ENCODE measurements at regions not wholly inside any gene's neighbourhood (a gene's known extent, or its start where the extent isn't known, plus 50 kb on each side); places are given as distances from the start of the nearest gene placed in this dataset.

- DNase-seq (ENCODE audit: extremely low spot score) = no peak
- ChIA-PET CTCF (no interaction called here), POLR2A (no interaction called here)
- no peak for TF ChIP-seq NFRKB (IDR thresholded peaks at IDR 0.05)
- no peak for TF ChIP-seq TARDBP (IDR thresholded peaks at IDR 0.05)
- TF ChIP-seq LEF1 (IDR thresholded peaks at IDR 0.05; ENCODE audit: borderline replicate concordance) = no peak
- TF ChIP-seq FOXM1 (IDR thresholded peaks at IDR 0.05; ENCODE audit: borderline replicate concordance) = no peak
- TF ChIP-seq HDGF (IDR thresholded peaks at IDR 0.05; ENCODE audit: borderline replicate concordance) = no peak
- TF ChIP-seq CTBP1 (IDR thresholded peaks at IDR 0.05; ENCODE audit: borderline replicate concordance) = no peak
Observed at GRCh38 chr14:83419420-83419819, 1885.8 kb upstream of the SEL1L start.

GRCh38 chr14:83421711-83422110 is 1888.1 kb upstream of the SEL1L start:
- no peak for DNase-seq (ENCODE audit: extremely low spot score)
- ChIA-PET CTCF (no interaction called here), POLR2A (no interaction called here)
- TF ChIP-seq FOXK2 (IDR thresholded peaks at IDR 0.05) = no peak
- no peak for TF ChIP-seq TARDBP (IDR thresholded peaks at IDR 0.05)
- TF ChIP-seq PKNOX1 (IDR thresholded peaks at IDR 0.05) = no peak
- no peak for TF ChIP-seq BHLHE40 (IDR thresholded peaks at IDR 0.05; ENCODE audit: borderline replicate concordance)
- TF ChIP-seq ZNF384 (IDR thresholded peaks at IDR 0.05) = no peak
- TF ChIP-seq ARNT (IDR thresholded peaks at IDR 0.05) = no peak
- no peak for TF ChIP-seq FOXM1 (IDR thresholded peaks at IDR 0.05; ENCODE audit: borderline replicate concordance)

GRCh38 chr14:83425138-83425537 is 1891.5 kb upstream of the SEL1L start:
- ChIA-PET CTCF (no interaction called here), POLR2A (no interaction called here)
- TF ChIP-seq NFRKB (IDR thresholded peaks at IDR 0.05) (no peak), FOXK2 (IDR thresholded peaks at IDR 0.05) (no peak), LEF1 (IDR thresholded peaks at IDR 0.05; ENCODE audit: borderline replicate concordance) (no peak), ELF4 (IDR thresholded peaks at IDR 0.05) (no peak), SUZ12 (IDR thresholded peaks at IDR 0.05) (no peak)
- no peak for DNase-seq (ENCODE audit: extremely low spot score)

- no peak for DNase-seq (ENCODE audit: extremely low spot score)
- ChIA-PET POLR2A (no interaction called here), CTCF (no interaction called here)
- TF ChIP-seq FOXM1 (IDR thresholded peaks at IDR 0.05; ENCODE audit: borderline replicate concordance) = no peak
- TF ChIP-seq BHLHE40 (IDR thresholded peaks at IDR 0.05; ENCODE audit: borderline replicate concordance) = no peak
Observed at GRCh38 chr14:83425706-83426105, 1892.1 kb upstream of the SEL1L start.

GRCh38 chr14:83433618-83434017 is 1900.0 kb upstream of the SEL1L start:
- ChIA-PET POLR2A (no interaction called here), CTCF (no interaction called here)
- TF ChIP-seq HDGF (IDR thresholded peaks at IDR 0.05; ENCODE audit: borderline replicate concordance) (no peak), NFRKB (IDR thresholded peaks at IDR 0.05) (no peak), L3MBTL2 (conservative IDR thresholded peaks at IDR 0.05) (no peak), SUZ12 (IDR thresholded peaks at IDR 0.05) (no peak), FOXA1 (IDR thresholded peaks at IDR 0.05) (no peak), FOXK2 (IDR thresholded peaks at IDR 0.05) (no peak), PKNOX1 (IDR thresholded peaks at IDR 0.05) (no peak), ELF4 (IDR thresholded peaks at IDR 0.05) (no peak), TARDBP (IDR thresholded peaks at IDR 0.05) (no peak), CTBP1 (IDR thresholded peaks at IDR 0.05; ENCODE audit: borderline replicate concordance) (no peak), SP1 (IDR thresholded peaks at IDR 0.05) (no peak), ZNF384 (IDR thresholded peaks at IDR 0.05) (no peak), BHLHE40 (IDR thresholded peaks at IDR 0.05; ENCODE audit: borderline replicate concordance) (no peak), ARNT (IDR thresholded peaks at IDR 0.05) (no peak), LEF1 (IDR thresholded peaks at IDR 0.05; ENCODE audit: borderline replicate concordance) (no peak), FOXM1 (IDR thresholded peaks at IDR 0.05; ENCODE audit: borderline replicate concordance) (no peak)
- no peak for DNase-seq (ENCODE audit: extremely low spot score)

- DNase-seq (ENCODE audit: extremely low spot score) = no peak
- ChIA-PET POLR2A (no interaction called here), CTCF (no interaction called here)
- no peak for TF ChIP-seq SUZ12 (IDR thresholded peaks at IDR 0.05)
- TF ChIP-seq BHLHE40 (IDR thresholded peaks at IDR 0.05; ENCODE audit: borderline replicate concordance) = no peak
- TF ChIP-seq TARDBP (IDR thresholded peaks at IDR 0.05) = no peak
- no peak for TF ChIP-seq CTBP1 (IDR thresholded peaks at IDR 0.05; ENCODE audit: borderline replicate concordance)
- no peak for TF ChIP-seq PKNOX1 (IDR thresholded peaks at IDR 0.05)
Observed at GRCh38 chr14:83441801-83442200, 1908.1 kb upstream of the SEL1L start.

- ChIA-PET CTCF (no interaction called here), POLR2A (no interaction called here)
- TF ChIP-seq FOXA1 (IDR thresholded peaks at IDR 0.05) (no peak), FOXM1 (IDR thresholded peaks at IDR 0.05; ENCODE audit: borderline replicate concordance) (no peak), BHLHE40 (IDR thresholded peaks at IDR 0.05; ENCODE audit: borderline replicate concordance) (no peak), ZNF384 (IDR thresholded peaks at IDR 0.05) (no peak), NFRKB (IDR thresholded peaks at IDR 0.05) (no peak), FOXK2 (IDR thresholded peaks at IDR 0.05) (no peak), HDGF (IDR thresholded peaks at IDR 0.05; ENCODE audit: borderline replicate concordance) (no peak)
Observed at GRCh38 chr14:83455561-83455960, 1921.9 kb upstream of the SEL1L start.

GRCh38 chr14:83461521-83461920 is 1927.9 kb upstream of the SEL1L start:
- CTCF ChIA-PET = no interaction called here
- TF ChIP-seq SUZ12 (IDR thresholded peaks at IDR 0.05) (no peak), ELF4 (IDR thresholded peaks at IDR 0.05) (no peak), TARDBP (IDR thresholded peaks at IDR 0.05) (no peak), FOXK2 (IDR thresholded peaks at IDR 0.05) (no peak), L3MBTL2 (conservative IDR thresholded peaks at IDR 0.05) (no peak), PKNOX1 (IDR thresholded peaks at IDR 0.05) (no peak), LEF1 (IDR thresholded peaks at IDR 0.05; ENCODE audit: borderline replicate concordance) (no peak), FOXM1 (IDR thresholded peaks at IDR 0.05; ENCODE audit: borderline replicate concordance) (no peak), ARNT (IDR thresholded peaks at IDR 0.05) (no peak), ZNF384 (IDR thresholded peaks at IDR 0.05) (no peak), SP1 (IDR thresholded peaks at IDR 0.05) (no peak)
- DNase-seq (ENCODE audit: extremely low spot score) = no peak
- POLR2A ChIA-PET = no interaction called here

More at GRCh38 chr14:83455561-83455960, 1921.9 kb upstream of the SEL1L start:
- no peak for DNase-seq (ENCODE audit: extremely low spot score)
